Stimulated activated CD8-positive, alpha-beta memory T cell treated with anti-CD3 and anti-CD28 coated beads, Interleukin-7, amount 100 ng/mL, for 1 hour (primary cell): ENCODE measurements at regions not wholly inside any gene's neighbourhood (a gene's known extent, or its start where the extent isn't known, plus 50 kb on each side); places are given as distances from the start of the nearest gene placed in this dataset.

Experiments
- DNase-seq, 2 donors: peaks; one replicate each; pipeline ENCODE4 v3.0.0-alpha.2; 2020; ENCODE audit warnings: low read depth in 2 of 2

DNA sequence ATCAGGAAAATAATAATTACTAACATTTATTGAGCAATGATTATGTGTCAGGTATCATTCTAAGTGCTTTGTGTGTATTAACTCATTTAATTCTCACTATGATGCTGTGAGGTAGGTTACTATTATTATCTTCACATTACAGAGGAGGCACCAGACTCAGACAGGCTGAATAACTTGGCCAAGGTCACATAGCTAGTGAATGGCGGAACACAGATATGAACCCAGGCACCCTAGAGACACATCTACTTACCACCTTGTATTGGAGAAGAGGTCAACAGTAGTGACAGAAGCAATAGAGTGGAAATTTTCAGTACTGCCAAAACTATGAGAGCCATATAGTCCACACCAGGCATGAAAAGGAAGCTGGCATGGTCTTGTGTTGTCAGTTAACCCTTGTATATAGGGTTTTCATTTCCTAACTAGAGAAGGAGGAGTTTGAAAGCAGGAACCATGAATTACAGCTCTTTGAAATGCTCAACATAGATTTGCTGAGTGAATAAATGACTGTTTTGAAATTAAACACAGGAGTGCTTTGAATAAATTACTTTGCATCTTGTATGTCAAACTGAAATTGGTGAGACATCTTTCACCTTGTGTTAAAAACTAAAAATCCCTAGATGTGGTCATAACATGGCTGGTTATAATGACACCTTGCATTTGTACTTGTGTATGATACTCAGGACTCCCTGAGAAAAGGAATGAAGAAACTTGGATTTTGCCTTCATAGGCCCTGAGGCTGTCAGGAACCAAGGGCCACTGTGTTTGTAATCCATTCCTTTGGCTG is 71.8 kb downstream of the RTL9 start:
- DNase-seq: no peak

DNA sequence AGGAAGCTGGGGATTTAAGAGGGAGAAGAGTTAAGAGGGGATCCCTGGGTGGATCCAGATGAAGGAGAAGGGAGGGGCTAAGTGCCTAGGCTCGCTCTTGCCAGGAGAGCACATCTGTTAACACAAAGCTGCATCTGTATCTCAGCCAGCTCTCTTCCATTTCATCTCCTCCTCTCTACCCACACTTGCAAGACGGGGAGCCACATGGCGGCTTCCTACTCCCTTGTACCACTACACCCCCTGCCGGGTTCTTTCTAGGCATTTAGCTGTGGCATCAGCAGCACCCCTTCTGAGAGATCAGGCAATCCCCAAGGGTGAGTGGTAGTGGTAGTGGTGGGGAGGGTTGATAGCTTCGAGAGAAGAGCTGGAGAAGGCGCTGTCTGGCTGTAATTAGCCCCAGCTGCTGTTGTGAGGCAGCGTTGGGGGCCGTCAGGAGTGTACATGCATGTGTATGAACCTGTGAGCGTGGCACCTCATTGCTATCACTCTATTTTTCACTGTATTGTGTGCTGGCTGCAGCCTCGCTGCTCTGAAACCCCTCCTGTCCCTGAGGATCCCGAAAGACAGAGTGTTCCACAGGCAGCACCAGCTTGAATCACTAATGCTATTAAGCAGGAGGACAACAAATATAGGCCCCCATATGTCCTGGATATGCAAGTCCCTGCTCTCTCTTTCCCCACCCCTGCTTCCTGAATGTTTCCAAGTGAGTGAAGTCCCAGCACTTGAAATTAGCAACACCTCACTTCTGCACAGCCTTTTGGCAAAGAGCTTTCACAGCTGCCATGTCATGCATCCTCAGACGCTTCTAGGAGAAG is 73.7 kb downstream of the RTL9 start:
- DNase-seq: no peak

DNA sequence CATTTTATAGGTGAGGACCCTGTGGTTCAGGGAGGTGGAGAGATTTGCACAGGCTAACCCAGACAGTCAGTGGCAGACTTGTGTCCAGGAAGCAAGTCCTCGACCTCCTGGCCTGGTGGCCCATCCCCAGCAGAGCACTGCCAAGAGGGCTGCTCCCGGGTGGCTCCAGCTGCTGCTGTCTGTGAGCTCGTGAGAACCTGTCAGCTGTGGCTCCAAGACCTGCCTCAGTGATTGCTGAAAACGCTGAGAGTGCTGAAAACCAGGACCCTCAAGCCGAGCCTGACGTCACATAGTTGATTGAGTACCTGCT is 74.2 kb downstream of the RTL9 start:
- DNase-seq: no peak

DNA sequence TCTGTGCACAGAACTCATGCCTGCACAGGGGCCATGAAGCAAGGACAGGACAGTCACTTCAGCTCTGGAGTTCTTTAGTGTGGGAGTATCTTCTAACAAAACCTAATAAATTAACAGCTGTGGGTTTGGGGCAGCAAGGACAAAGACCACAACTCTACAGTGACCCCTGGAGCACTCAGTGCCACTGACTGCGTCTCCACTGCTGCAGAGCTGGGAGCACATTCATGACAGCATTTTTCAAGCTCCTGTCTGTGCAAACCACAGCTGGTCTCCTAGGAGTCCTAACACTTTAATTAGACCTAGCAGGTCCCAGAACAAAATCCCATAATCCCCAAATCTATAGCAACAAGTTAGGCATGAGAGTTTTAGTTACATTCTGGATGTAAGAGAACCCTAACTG is 76.5 kb downstream of the RTL9 start:
- DNase-seq: no peak

DNA sequence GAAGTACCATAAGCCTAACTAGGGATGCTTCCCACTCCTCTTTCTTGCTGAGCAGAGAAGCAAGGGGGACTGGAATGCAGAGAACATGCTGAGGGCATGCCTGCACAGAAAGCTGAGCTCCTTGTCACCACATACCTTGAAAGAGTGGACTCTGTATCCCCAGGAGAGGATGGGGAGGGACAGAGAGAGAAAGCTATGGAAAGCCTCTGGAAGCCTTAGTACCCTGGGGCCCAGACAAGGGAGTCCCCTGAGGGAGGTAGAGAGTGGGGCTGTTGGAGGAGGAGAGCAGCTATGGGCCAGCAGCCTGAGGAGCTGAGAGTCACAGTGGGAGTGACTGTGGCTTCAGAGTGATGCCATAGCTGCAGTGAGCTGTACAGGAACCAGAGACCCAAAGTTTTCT is 77.9 kb downstream of the RTL9 start:
- DNase-seq: no peak

DNA sequence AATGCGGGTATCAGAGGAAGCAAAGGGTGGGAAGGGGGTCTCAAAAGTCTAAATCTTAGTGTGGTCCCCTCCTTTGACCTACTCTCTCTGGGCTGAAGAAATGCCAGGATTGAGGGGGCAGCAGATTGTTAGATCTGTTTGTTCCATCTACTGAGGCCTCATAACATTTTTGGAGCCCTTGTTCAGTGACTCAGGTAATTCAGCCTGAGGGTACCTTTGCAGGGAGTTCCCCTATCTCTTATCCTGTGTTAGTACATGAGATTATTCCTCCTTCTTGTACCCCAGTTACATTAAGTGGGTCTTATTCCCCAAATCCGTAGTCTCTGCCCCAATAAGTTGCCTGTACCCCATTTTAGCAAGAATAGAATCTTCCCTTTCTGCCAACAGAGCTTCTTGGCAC is 79.0 kb downstream of the RTL9 start:
- no peak for DNase-seq

DNA sequence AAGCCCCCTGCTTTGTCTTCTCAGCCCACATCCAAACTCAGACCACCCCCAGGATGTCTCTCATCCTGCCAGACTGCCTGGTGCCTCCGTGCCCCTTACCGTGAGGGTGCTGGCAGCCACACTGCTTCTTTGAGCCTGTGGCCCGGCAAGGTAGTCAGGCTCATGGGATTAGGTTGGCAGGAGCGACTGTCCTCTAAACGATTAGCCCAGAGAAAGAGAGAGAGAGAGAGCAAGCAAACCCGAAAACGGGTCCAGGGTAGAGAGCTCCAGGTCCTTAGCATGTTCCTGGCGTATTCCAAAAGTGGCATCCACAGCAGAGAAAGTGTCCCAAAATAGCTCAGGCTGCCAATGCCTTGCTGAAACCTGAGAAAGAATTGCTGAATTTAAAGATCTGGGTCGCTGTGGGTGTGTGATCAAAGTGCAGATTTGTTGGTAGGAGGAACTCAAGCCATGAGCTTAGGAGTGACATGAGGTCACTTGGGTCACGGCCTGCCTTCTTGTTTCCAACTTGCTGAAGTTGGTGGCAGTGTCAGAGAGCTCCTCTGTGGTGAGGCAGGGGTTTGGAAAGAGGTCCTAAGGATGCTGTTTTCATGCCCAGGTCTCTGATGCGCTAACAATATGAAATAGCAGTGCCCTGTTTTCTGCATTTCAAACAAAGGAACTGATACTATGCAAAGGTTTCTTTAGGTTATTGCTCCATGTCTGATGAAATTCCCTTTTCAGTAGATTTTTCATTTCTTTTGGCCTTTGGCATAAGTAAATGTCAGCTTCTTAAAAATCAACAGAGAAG is 81.6 kb downstream of the RTL9 start:
- DNase-seq: no peak

DNA sequence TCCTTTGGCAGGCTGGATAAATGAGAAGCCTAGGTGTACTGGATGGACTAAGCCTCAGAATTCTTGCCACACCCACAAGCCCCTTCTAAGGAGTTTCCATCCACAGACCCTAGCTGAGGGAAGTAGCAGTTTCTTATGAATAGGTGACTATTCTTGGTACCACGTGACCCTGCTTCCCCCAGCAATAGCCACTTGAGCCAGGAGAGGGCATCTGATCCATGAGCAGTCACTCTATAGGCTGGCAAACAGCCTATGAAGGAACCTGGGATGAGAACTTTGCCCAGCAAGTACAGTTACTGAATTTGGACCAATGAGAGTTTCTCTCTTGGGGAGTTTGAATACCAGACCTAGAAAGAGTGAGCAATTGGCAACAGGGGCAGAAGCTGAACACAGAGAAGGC is 84.0 kb downstream of the RTL9 start:
- DNase-seq: no peak

DNA sequence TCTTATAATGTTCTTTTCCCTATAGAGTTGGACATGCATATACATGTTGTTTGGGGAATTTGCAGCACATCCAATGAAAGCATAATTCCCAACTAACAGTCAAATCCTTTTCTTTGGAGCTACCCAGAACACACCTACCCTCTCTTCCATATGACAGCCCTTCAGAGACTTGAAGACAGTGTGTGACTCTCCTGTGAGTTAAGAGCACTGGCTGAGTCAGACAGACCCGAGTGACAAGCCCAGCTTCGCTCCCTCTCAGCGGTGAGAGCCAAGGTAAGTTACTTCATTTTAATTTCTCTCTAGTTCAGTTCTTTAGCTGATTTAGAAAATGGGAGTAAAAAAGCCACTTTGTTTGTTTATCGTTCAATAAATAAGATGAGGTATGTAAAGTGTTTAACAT is 86.3 kb downstream of the RTL9 start:
- DNase-seq: no peak

DNA sequence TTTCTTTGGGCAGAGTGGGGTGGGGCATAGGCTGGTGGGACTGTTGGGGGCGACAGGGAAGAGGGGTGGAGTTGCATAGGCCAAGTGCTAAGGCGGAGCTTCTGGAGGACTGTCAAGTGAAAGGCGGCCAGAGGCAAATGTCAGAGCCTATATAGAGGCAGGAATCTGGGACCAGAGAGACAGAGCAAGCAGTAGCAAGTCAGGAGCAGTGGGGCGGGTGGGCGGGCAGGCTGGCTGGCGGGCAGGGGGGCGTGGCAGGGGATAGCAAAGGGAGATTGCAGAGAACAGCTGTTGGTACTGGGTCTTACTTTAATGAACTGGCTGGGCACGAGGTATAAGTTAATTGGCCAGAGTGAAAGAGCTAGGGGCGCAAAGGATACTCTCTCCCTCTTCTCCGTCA is 89.8 kb downstream of the RTL9 start:
- DNase-seq: no peak

DNA sequence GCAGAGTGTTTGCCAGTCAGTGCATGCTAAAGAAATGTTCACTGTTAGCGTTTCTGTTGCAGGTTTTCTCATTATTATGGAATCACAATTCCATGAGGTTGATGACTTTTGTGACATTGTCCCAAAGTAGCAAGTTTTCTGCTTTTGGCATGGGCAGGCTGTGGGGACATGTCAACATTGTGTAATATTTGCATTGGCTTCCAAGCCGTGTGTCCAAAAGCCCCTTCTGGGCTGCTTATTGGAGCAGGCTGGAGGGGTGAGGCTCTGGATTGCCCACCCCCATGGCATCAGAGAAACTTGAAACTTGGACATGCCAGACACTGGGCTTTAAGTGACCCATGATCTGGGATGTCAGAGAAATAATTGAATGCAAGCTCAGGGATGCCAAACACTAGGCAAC is 90.7 kb downstream of the RTL9 start:
- DNase-seq: no peak

DNA sequence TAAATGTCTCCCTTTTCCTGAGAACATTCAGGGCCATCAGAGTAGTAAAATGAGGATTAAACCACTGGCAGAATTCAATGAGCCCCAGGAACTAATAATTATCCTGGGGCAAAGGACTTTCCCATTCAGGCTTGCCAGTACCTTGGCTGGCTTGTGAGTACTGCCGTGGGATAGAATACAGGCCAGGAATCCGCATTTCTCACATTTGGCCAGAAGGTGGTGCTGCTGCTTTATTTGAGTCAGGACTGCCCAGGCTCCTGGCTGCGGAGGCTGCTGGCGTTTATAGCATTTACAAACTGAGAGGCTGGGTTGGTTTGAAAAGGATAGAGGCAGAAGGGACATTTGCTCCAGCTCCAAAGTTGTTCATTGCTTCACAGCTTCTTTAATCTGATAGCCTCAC is 91.4 kb downstream of the RTL9 start:
- peak; percentile 1 to 13 for DNase-seq

DNA sequence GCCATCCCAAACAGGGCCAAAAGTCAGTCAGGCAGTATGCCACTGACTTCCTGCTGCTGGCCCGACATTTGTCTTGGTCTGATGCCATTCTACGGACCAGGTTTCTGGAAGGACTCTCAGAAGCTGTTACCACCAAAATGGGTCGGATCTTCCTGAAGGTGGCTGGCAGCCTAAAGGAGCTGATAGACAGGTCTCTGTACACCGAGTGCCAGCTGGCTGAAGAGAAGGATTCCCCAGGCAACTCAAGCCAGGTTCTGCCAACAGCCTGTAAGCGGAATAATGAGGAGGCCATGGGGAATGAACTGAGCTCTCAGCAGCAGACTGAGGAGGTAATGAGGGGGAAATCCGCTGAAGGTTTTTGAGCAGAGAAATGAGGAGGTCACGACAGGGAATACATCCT is 95.7 kb downstream of the RTL9 start:
- no peak for DNase-seq

DNA sequence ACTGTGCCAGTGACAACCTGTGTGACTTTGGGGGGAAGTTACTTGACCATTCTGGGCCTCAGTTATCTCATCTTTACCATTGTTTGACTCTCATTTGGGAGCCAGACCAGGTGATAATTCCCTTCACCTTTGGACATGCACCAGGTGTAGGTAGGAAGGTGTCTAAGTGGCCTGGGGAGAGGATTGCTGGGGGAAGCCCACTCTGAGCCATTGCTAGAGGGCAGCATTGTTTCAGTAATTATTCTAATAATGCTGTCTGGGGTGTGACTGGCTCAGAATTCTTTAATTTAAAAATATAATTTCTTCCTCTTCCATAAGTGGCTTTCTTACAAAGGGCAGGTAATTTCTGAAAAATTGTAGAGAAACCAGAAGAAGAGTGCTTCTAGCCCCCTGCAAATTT is 104.3 kb downstream of the RTL9 start:
- no peak for DNase-seq

DNA sequence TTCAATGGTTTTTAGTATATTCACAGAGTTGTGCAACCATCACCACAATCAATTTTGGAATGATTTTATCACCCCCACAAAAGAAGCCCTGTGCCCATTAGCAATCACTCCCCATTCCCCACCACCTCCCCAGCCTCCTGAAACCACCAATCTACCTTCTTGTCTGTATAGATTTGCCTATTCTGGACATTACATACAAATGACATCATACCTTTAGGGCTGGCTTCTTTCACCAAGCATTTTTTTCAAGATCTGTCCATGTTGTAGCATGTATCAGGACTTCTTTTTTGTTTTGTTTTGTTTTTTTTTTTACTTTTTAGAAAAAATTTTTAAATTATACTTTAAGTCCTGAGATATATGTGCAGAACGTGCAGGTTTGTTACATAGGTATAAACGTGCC is 108.1 kb downstream of the RTL9 start:
- no peak for DNase-seq

DNA sequence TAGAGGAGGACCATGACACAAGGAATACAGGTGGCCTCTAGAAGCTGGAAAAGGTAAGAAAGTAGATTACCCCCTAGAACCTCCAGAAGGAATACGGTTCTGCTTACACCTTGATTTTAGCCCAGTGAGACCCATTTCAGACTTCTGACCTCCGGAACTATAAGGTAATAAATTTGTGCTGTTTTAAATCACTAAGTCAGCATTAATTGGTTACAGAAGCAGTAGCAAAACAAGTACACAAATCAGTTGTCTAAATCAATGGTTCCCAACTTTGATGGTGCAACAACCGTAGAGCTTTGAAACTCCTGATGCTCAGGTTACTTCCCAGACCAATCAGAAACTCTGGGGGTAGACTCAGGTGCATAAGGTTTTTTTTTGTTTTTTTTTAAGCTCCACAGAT is 113.6 kb downstream of the RTL9 start:
- no peak for DNase-seq

DNA sequence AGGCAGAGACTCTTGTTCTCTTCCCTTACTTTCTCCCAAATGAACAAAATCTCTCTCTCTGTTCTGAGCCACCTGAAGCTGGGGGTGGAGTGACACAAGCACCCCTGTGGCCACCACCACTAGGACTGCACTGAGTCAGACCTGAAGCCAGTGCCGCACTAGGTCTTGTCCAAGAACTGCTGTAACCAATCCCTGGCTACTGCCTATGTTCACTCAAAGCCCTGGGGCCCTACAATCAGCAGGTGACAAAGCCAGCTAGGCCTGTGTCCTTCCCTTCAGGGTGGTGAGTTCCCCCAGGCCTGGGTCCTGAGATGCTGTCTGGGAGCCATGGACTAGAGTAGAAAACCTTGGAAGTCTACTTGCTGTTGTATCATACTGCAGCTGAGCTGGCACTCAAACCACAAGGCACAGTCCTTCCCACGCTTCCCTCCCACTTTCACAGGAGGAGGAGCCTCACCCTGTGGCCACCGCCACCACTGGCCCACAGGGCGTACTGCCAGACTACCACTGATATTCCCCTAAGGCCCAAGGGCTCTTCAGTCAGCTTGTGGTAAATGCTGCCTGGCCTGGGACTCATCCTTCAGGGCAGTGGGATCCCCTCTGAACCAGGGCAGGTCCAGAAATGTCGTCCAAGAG is 119.1 kb downstream of the RTL9 start:
- no peak for DNase-seq

DNA sequence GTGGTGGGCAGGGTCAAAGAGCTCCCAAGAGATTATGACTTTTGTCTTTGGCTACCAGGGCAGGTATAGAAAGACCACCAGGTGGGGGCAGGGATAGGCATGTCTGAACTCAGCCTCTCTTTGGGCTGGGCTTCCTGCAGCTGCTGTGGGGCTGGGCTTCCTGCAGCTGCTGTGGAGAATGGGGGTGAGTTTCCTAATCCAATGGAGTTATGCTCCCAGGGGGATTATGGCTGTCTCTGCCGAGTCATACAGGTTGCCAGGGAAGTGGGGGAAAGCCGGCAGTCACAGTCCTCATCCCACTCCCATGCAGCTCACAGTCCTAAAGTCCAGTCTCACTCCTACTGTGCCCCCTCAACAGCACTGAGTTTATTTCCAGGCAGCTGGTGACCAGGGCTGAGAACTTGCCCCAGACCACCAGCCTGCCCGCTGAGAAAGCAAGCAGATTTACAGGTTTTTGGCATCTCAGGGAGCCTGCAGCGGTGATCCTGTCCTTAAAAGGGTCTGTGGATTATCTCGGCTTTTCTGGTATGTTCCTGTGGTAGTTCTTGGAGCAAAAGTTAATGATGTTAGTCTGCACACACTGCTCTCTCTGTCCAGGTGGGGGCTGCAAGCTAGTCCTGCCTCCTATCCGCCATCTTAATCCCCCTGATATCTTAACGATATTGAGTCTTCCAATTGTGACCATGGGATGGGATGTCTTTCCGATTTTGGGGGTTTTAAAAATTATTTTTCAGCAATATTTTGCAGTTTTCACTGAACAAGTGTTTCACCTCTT is 133.4 kb downstream of the RTL9 start:
- DNase-seq: no peak

DNA sequence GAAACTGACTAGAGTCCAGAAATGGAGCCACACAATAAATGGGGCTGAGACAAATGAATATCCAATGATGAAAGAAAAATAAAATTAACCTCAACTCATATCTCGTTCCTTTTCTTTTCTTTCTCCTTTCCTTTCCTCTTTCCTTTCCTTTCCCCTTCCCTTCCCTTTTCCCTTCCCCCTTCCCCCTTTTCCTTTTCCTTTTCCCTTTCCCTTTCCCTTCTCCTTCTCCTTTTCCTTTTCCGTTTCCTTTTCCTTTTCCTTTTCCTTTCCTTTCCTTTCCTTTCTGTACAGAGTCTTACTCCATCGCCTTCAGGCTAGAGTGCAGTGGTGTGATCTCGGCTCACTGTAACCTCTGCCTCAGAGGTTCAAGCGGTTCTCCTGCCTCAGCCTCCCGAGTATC is 146.3 kb downstream of the RTL9 start:
- DNase-seq: no peak

DNA sequence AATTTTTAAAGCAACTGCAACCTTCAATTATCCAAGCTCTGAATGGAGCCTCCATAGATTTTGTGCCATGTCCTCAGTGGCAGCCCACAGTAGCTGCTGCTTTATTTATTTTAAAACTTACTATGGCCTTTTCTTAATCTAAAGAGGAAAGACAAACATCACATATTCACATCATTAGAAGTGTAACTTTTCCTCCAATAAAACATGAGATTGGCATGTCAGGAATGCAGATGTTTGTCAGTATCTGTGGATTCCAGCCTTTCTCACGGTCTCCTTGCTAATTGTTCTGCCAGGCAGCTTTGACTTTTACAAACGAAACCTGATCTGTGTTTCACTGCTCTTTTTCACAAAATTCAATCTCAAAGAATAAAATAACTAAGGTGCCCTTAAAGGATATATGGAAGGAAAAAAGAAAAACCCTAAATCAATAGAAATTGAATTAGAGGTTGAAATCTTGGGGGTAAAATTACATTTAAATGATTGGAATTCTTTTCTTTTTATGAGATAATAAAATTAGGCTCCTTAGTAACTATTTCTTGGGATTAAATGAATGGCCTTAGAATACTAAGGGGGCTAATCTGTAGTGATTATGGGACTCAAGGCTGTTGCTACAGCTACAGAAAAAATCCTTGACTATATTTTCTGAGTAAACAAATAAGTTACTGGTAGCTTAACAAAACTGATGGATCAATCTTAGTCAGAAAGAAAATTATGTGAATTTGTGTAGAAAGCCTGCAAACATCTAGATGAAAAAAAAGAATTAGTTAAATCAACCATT is 151.3 kb downstream of the RTL9 start:
- no peak for DNase-seq

DNA sequence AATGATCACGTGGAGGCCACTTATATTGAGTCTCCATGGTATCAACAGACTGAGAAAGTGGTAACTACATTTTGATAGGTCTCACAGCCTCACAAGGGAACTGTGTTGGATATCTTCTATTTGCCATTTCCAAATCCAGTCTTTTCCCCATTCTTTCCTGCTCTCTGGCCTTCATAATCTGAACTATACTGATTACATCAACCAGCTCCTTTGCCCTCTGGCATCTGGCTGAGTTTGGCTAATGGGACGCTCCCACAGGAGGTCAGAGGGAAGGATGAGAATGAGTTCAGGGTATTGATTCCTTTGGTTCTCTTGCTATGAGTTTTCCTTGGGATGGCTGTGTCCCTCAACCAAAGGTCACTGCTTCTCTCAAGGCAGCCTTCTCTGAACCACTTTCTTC is 152.6 kb downstream of the RTL9 start:
- no peak for DNase-seq
